Brain microvascular endothelial cell (primary cell): ENCODE measurements at regions not wholly inside any gene's neighbourhood (a gene's known extent, or its start where the extent isn't known, plus 50 kb on each side); places are given as distances from the start of the nearest gene placed in this dataset.

Experiments used
- DNase-seq: peaks from one replicate; pipeline ENCODE4 v3.0.0-alpha.2; 2020
- H3K27ac ChIP-seq: fragments of 250-450 bp; sonication (Bioruptor Pico); 2 replicates; pipeline ENCODE4 v1.5.1; 2020; ENCODE audit warnings: mild to moderate bottlenecking, moderate library complexity
- H3K27me3 ChIP-seq: fragments of 250-450 bp; sonication (Bioruptor Pico); replicated peaks from 2 replicates; pipeline ENCODE4 v1.5.1; 2020; ENCODE audit warnings: mild to moderate bottlenecking
- H3K36me3 ChIP-seq: fragments of 250-450 bp; sonication (Bioruptor Pico); replicated peaks from 2 replicates; pipeline ENCODE4 v1.5.1; 2020; ENCODE audit warnings: mild to moderate bottlenecking
- H3K4me3 ChIP-seq: 2 replicates; pipeline ENCODE4 v1.5.1; 2011; ENCODE audit warnings: low read depth, mild to moderate bottlenecking, control low read depth, low read length, moderate library complexity
- in situ Hi-C: cut with HindIII; loops from 2 replicates; pipeline ENCODE4 v1.10.0; 2017; ENCODE audit warnings: low sequenced_read_pairs, low pct_ligation_motif_present
- TF ChIP-seq, protein P1 (sequence below): IDR thresholded peaks from 2 replicates; pipeline ENCODE4 v1.5.1; 2011; ENCODE audit warnings: low read depth, mild to moderate bottlenecking, moderate library complexity, low read length, control low read depth, inconsistent platforms; ENCODE audit errors: missing control alignments

DNA sequence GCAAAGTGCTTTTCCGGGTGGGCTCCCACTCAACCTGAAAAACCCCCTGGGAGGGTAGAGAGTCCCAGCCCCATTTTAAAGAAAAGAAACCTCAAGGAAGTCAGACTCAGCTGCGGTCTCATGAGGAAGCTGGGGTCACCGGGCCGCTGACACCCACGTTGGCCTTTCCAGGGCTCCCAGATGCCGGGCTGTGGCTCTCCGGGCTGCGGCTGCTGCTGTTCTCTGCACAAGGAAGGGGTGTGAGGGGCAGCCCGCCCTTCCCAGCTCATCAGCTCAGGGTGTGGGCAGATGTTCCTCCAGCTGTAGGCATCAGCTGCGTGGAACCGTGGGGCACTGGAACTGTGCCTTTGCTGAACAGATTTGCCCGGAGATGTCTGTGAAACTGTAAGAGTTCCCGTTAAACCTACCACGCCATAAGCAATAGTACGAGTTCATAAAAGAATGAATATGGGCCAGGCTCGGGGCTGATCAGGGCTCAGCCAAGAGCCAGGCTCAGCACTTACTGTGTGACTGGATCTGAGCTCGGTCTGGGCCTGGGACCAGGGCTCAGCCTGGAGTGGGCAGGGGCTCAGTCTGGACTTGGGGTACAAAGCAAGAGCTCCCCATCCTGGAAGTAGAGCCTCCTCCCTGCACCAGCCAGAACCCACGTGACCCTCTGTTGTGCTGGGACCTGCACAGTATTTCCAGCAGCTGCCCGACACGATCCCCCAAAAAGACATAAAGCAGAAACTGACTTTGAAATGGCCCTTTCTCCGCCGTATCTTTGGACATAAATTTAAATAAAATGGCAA lies 130.2 kb upstream of the PPP1R26 start:
- TF ChIP-seq, protein P1, sequence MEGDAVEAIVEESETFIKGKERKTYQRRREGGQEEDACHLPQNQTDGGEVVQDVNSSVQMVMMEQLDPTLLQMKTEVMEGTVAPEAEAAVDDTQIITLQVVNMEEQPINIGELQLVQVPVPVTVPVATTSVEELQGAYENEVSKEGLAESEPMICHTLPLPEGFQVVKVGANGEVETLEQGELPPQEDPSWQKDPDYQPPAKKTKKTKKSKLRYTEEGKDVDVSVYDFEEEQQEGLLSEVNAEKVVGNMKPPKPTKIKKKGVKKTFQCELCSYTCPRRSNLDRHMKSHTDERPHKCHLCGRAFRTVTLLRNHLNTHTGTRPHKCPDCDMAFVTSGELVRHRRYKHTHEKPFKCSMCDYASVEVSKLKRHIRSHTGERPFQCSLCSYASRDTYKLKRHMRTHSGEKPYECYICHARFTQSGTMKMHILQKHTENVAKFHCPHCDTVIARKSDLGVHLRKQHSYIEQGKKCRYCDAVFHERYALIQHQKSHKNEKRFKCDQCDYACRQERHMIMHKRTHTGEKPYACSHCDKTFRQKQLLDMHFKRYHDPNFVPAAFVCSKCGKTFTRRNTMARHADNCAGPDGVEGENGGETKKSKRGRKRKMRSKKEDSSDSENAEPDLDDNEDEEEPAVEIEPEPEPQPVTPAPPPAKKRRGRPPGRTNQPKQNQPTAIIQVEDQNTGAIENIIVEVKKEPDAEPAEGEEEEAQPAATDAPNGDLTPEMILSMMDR = no peak
- Histone ChIP-seq H3K27ac (no peak overlapping the region), H3K36me3 (no peaks in the 10 kb centered on the region), H3K27me3 (no peaks in the 10 kb centered on the region), H3K4me3 (no peak overlapping the region)
- DNase-seq = no peak
- in situ Hi-C loops = no loop called here

DNA sequence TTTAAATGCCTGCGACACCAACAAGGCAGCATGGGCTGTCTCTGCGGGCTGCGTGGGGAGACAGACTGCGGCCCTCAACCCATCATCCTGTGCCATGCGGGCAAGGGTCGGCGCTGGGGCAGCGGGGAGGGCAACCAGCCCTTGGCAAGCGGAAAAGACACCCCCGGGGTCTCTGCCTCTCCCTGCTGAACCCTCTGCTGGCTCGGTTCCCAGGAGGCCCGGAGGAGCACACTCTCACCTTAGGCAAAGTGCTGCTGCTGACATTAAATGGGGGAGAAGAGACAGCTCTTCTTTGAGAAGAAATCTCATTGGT lies 129.6 kb upstream of the PPP1R26 start:
- in situ Hi-C loops = no loop called here
- H3K4me3 ChIP-seq = no peak overlapping the region
- H3K27me3 ChIP-seq = no peaks in the 10 kb centered on the region
- H3K36me3 ChIP-seq = no peaks in the 10 kb centered on the region
- TF ChIP-seq, protein P1 = no peak
- no peak for DNase-seq
- H3K27ac ChIP-seq = no peak overlapping the region

DNA sequence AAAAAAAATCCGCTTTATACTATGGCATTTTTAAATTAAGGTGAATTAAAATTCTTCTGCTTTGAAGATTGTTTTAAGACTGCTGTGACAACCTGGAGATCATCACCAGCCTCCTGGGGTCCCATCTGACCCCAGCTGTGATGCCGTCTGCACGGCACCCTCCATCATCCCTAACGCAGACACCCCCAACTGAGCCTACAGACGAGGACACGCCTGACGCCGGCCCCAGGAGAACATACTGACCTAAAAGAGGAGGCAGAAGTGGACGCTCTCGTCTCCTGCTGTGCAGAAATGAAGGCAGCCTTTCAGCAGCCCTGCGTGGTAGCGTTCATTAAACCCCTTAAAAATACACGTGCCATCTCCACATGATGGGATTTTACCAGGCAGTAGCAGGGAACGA lies 125.6 kb upstream of the PPP1R26 start:
- in situ Hi-C loops = no loop called here
- H3K4me3 ChIP-seq = no peak overlapping the region
- TF ChIP-seq, protein P1 = no peak
- no peaks in the 10 kb centered on the region for H3K27me3 ChIP-seq
- DNase-seq = no peak
- H3K27ac ChIP-seq = no peak overlapping the region
- no peaks in the 10 kb centered on the region for H3K36me3 ChIP-seq

DNA sequence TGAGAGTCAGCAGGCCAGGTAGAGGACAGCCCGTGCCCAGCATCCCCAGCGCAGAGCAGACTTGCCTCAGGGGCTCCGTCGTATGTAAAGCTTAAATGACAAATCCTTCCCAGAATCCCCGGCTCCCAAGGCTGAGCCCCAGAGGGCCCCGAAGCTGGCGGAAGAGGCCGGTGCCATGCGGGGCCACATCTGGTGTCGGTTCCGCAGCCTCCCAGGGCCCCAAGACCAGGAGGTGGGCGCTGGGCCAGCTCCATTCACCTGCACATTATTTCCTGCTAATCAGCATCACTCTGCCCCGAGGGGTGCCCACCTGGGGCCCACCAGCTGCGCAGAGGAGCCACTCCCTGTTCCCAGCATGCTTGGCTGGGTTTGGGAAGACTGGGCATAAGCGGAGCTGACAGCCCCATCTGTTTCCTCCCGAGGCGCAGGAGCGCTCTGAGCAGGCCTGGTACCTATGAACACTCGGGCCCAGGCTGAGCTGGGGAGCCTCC lies 124.0 kb upstream of the PPP1R26 start:
- DNase-seq = no peak

DNA sequence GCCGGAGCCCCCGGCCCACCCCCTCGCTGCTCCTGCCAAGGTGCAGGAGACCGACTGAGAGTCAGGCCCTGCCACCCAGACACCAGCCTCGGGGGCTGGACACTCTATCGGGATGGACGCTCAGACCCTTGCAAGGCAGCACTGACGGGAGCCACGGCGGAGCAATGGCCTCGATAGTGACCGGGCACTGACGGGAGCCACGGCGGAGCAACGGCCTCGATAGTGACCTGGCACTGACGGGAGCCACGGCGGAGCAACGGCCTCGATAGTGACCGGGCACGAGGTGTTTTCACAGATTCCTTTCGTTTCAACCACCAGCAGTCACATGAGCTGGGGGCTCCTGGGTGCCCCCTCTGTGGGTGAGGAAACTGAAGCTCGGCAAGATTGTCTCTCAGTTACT lies 123.6 kb upstream of the PPP1R26 start:
- Histone ChIP-seq H3K27ac (no peak overlapping the region), H3K27me3 (no peaks in the 10 kb centered on the region), H3K36me3 (no peaks in the 10 kb centered on the region), H3K4me3 (no peak overlapping the region)
- DNase-seq = no peak
- in situ Hi-C loops = no loop called here
- TF ChIP-seq, protein P1 = no peak

More for the DNA sequence above, 124.0 kb upstream of the PPP1R26 start:
- H3K4me3 ChIP-seq = no peak overlapping the region
- H3K36me3 ChIP-seq = no peaks in the 10 kb centered on the region
- TF ChIP-seq, protein P1 = no peak
- no peaks in the 10 kb centered on the region for H3K27me3 ChIP-seq
- in situ Hi-C loops = no loop called here
- H3K27ac ChIP-seq = no peak overlapping the region

DNA sequence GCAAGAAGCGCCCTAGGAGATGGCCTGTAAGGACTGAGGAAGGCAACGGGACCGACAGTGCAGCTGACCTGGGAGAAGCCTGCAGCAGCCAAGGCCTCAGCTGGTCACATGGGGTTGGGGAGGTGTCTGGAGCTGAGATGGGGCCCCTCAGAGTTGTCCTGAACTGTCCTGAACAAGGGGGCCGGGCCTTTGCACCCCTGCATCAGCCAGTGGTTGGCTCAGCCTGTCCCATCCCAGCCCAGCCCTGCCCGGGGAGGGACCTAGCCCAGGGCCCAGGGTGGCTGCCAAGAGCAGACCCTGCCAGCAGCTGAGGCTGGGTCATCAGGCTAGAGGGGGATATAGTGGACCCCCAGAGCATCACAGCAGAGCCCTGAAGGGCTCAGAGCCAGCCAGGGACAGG lies 122.8 kb upstream of the PPP1R26 start:
- TF ChIP-seq, protein P1 = no peak
- in situ Hi-C loops = no loop called here
- Histone ChIP-seq H3K27ac (no peak overlapping the region), H3K36me3 (no peaks in the 10 kb centered on the region), H3K4me3 (no peak overlapping the region), H3K27me3 (no peaks in the 10 kb centered on the region)
- DNase-seq = no peak
